Activated CD4-positive, alpha-beta T cell treated with anti-CD3 and anti-CD28 coated beads, Interleukin-10, Interleukin-2, amounts not matched to agents 100 ng/mL and 50 ng/mL, durations not matched to agents 16 hours and 8 hours (primary cell): ENCODE measurements at regions not wholly inside any gene's neighbourhood (a gene's known extent, or its start where the extent isn't known, plus 50 kb on each side); places are given as distances from the start of the nearest gene placed in this dataset.
A peak's percentile ranks its signal among the peaks of the same experiment; 100 is the strongest.
"Not testable (repeated sequence)": the region's sequence is repeated elsewhere in the genome, so short reads cannot be mapped to it uniquely, and the experiment has no call there.

Experiments
- DNase-seq: peaks from one replicate; pipeline ENCODE4 v3.0.0-alpha.2; 2020

DNA sequence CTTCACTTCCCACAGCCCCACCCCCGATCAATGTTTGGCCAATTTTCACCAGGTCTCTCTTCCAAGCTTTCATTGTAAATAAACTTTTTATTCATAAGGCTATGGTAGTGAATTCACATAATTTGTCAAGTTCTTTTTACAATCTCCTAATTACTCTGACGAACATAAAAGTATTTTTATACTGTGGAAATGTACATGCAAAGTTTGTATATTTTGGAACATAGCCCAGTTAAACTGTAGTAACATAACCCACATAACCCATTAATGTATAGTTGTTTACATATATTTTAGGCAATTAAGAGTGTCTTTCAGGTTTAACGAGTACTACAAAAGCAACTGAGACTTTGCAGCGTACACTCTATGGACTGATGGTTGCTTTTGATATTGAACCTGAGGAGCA lies 228.3 kb upstream of the ERBB4 start:
- no peak for DNase-seq

DNA sequence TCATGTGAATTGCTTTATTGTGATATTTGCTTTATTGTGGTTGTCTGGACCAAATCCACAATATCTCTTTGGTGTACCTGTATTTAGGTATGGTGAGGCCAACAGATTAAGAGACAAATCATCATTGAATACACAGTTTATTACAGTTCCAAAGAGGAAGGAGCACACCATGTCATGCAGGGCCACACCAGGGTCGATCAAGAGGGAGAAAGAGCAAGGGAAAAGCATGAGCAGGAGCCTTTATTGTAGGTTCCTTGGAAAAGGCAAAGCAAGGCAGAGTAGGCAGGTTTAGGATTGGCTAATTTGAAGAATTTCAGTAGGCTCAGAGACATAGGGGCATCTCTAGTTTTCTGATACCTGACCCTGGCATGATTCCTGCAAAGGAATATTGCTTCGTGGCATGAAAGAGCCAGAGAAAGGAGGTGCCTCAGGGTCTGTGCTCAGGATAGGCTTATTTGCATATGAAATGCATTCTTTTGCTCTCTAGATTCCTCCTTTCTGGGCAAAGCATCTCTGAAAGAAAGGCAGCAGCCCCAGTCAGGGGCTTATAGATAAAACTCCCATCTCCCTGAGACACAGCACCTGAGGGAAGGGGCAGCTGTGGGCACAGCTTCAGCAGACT lies 214.2 kb upstream of the ERBB4 start:
- DNase-seq = no peak

DNA sequence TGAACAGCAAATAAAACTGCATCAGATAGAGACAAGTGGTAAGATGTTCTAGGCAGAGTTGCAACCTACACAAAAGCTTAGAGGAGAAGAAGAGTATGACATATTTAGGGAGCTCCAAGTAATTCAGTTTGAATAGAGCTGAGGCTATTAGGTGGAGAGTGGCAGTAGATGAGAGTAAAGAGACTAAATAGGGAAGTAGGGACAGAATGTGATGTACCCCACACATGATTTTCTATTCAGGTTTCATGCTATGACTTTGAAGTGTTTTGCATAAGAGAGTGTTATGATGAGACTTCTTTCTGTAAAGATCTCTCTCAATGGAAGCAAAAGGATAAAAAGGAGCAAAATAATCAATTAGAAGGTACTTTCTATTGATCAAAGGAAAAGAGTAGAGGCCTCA lies 206.8 kb upstream of the ERBB4 start:
- no peak for DNase-seq

DNA sequence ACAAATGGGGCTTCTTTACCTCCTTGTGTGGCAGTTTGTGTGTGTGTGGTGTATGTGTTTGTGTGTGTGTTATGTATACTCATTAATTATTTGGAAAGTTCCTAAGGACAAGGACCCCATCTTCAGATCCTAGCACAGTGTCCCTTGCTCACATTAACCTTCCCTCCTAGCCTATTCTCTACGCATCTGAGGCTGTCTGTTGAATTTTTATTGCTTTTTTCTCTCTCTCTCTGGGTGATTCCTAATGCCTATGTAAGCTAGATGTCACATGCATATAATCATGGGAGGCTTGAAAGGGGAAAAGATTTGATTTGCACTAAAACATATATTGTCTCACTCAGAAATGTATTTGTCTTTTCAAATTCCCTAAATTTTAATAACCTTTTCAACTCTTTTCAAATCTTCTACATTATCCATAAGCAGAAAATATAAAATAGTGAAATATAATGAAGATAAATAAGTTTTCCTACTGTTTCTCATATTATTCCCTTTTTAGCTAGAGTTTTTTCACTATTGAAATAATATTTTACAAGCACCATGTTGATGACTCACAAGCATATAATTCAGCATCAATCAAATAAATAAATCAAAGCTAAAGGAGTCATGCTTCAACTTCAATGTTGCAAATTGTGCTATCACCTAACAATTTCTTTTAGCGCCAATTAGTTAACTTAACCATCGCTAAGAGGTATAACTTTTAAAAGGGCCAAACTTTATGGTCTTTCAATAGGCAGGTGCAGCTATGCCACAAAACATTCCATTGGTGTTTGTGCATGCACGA lies 199.0 kb upstream of the ERBB4 start:
- no peak for DNase-seq

DNA sequence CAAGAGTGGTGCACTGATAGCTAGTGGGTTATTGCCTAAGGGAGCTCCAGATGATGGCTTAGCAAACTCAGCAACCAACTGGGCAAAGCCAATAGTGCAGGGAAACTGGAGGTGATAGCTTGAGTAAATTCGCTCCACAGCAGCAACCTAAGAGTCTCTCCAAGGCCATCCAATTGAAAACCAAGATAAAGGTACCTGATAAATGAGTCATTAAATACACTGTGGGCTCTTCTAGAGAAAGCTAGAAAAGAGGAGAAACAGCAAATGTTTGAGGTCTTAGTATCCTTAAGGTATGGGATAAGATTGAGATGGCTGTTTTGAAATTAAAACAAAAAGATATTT lies 197.8 kb upstream of the ERBB4 start:
- DNase-seq = no peak

DNA sequence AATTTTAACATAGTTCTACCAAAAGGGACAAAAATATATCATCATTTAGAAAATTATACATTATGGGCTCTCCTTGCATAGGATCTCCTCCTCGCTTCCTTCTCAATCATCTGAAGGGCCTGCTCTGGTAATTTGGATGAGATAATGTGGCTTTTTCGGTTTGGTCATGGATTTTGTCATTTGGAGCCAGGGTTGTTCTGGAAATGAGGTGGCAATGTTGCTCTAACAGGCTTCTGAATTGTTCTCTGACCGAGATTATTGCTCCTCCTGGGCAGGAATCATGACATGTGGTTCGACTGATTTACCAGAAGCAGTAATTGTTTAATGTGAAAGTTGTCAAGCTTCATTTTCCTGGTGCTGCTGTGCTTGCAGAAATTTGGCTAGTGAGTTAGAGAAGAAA lies 194.7 kb upstream of the ERBB4 start:
- peak; percentile 65 for DNase-seq

DNA sequence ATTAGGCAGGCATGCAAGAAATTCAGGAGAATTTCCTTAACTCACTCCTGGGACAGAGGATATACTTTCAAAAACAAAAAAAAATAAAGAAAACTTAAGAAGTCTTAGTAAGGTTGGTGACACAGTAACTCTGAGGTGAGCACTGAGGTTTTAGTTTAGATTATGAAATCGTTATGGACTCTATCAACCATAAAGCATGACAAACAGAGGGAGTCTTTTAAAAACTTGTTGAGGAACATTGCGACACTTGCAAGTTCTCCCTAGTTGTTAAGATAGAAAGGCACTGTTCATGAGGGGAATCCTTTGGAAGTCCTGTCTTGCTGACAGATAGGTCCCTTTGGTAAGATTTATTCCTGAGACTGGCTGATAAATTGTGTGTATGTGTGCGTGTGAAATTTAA lies 194.3 kb upstream of the ERBB4 start:
- DNase-seq = no peak

DNA sequence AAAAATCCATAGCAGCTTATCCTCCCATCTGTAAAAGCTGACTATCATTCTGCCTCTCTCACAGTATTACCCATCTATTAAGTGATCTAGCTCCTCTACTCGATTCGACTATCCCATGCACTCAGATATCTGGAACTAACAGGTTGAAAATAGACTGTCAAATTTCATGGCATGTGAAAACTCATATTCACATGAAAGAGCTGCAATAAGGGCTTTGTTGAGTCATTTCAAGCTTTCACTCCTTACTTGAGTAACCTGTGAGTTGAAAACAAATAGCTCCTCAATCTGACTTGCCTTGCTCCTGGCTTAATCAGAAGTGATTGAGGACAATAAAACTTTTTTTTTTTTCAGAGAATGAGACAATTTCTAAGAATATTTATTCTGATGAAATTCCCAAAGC lies 192.4 kb upstream of the ERBB4 start:
- peak; percentile 75 for DNase-seq

DNA sequence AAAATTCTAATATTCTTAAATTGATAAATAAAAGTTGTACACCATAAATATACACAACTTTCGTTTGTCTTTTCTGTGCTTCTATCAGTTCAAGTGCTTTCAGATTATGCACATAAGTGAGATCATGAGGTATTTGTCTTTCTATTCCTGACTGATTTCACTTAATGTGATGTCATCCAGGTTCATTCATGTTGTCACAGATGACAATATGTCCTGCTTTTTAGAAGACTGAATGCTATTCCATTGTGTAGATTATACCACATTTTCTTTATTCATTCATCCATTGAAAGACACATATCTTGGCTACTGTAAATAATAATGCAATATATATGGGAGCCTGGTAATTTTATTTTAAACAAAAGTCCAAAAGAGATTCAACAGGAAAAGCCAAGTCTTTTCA lies 190.1 kb upstream of the ERBB4 start:
- DNase-seq = no peak

DNA sequence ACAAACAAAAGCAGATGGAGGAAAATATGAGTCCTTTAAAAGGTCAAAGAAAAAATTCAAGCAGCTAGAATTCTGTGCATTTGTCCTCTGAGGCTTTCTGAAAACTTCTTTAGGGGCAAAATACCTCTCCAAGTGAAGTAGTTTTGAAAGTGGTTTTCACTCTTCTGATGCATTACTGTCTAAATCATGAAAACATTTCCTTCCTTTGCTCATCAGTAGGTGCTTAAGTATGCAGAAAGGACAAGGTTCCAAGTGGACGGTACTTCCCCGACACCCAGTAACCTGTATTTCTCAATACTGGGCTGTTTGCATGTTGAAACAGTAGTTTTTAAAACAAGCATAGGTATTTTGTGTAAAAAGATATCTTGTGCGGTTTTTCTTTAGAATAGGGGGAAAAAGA lies 189.1 kb upstream of the ERBB4 start:
- DNase-seq = peak; percentile 42

DNA sequence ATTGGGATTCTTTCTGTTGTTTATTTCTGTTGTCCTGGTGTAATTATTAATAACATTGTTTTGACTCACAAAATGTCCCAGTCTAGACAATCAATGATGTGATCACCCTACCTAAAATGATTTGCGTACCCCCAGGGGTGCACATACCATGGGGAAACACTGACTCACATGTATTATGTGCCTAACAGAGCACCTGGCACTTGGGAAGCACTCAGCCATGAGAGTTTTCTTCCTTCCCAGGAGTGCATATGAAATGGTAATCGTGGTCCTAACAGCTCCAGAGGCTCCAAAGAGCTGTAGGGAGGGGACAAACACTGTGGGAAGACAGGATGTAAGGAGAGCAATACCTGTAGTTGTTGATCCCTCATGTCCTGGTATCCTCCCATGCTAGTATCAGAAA lies 187.8 kb upstream of the ERBB4 start:
- DNase-seq = no peak

DNA sequence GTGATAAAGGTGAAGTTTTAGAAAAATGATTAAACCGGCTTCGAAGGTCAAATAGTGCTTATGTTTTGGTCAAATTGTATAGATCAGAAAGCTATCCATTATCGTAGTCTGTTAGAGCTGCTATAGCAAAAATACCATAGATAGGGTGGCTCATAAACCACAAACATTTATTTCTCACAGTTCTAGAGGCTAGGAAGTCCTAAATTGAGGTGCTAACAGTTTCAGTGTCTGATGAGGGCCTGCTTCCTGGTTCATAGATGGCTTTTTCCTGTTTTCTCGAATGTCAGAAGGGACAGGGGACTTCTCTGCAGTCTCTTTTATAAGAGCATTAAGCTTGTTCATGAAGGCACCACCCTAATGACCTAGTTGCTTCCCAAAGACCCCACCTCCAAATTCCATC lies 186.6 kb upstream of the ERBB4 start:
- no peak for DNase-seq

DNA sequence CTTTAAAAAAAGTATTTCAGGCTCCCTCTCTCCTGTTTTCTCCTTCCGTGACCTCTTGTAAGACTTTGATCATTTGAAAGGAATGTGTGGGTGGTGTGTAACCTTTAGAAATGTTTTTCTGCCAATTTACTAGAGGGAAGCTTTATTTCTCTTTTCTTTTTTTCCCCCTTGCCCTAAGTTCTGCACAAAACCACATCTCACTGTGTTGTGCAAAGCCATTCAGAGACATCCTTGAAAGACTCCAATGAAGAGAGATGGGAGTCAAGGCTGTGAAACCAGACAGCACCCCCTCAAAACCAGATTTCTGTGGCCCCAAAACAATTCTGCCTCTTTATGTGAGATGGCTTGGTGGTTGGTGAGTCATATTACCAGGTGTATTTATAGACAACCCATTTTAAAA lies 184.6 kb upstream of the ERBB4 start:
- no peak for DNase-seq

DNA sequence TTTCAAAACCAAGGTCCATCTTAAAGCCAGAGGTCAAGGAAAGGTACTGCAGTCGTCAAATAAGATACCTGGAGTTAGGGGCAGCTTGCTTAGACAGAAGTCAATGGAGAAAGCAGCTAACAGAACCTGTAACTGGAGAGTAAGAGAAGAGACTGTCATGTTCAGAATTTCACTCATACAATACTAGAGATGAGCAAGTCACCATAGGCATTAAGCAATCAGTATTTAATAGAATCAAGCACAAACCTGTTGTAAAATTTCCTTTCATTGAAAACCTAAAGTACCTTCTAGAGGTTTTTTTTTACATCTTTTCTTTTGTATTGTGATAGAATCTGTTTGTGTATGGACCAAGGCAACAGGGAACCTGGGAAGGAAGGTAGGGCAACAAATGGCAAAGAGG lies 183.4 kb upstream of the ERBB4 start:
- no peak for DNase-seq

DNA sequence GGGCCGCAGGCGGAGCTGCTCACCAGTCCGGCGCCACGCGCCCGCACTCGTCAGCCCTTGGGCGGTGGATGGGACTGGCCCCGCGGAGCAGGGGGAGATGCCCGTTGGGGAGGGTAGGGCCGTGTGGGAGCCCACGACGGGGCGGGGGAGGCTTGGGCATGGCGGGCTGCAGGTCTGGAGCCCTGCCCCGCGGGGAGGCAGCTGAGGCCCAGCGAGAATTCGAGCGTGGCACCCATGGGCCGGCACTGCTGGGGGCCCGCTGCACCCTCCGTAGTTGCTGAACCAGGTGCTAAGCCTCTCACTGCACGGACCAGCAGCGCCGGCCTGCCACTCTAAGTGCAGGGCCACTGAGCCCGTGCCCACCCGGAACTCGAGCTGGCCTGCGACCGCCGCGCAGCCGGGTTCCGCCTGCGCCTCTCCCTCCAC lies 182.4 kb upstream of the ERBB4 start:
- no peak for DNase-seq

DNA sequence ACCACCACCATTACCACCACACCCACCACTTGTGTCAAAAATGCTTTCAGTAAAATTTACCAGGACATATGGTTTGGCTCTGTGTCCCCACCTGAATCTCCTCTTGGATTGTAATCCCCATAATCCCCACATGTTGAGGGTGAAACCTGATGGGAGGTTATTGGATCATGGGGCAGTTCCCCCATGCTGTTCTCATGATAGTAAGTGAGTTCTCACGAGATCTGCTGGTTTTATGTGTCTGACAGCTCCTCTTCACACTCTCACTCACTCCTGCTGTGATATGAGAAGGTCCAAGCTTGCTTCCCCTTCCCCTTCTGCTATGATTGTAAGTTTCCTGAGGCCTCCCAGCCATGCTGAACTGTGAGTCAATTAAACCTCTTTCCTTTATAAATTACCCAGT lies 176.8 kb upstream of the ERBB4 start:
- DNase-seq = not testable (repeated sequence)

DNA sequence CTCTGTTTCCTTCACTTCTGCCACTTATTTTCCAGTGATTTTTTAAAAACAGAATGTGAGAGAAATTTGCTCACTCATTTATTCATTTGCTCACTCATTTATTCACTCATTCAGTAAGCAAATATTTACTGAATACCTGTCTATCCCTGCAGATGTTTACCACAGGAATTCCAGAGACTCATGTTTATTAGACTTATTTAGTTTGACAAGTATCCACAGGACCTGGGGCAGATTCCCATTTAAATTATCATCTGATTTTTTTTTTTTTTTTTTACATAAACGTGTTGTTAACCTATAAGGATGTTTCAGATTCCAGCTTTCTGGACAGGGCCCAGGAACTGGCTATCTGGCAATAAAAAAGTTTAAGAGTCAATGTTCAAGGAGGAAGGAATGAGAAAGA lies 175.1 kb upstream of the ERBB4 start:
- no peak for DNase-seq

DNA sequence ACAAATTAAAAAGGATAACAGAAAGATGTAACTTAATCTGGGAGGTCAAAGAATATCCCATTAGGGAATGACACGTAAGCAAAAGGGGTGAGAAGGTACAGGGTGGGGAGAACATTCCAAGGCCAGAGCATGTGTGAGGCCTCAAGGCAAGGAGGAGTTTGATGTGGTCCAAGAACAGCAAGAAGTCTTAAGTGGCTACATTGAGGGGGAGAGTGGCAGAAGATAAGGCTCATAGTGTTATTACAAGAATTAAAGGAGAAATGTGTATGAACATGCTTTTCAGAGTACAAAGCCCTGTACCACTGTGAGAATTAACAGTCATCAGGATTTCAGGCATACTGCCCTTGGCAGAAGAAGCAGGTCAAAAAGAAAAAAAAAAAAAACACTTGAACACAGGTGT lies 174.4 kb upstream of the ERBB4 start:
- DNase-seq = no peak

DNA sequence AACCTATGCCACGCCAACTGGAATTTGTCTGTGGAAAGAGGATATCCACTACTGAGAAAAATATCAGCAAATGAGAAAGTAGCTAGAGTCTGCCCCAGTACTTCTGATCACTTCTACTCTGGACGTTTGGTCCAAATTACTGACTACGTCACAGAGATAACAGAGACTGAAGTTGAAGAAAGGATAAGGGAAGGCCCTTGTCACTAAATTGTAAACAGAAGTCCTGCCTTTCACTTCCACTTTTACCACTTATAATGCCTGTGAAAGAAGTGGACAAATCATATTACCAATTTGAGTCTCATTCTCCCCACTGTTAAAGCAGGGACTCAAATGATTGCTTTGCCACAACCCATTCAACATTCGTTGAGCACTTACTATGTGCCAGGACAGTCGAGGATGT lies 173.9 kb upstream of the ERBB4 start:
- no peak for DNase-seq

DNA sequence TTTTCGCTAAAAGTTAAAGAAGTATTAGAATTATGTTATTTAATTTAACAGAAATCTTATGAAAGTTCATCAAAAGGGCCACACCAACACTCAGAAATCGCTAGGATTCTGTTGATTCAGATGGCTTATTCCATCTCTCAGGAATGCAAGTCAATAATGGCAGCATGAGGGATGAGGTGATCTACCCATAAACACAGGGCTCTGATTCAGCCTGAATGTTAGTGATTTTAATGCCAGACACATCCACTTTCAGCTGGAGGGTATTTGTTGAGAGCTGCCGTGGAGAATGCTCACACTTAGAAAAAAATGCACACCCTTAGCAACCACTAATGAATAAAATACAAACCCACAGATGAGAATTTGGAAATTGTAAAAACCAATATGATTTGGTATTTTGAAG lies 173.3 kb upstream of the ERBB4 start:
- no peak for DNase-seq

DNA sequence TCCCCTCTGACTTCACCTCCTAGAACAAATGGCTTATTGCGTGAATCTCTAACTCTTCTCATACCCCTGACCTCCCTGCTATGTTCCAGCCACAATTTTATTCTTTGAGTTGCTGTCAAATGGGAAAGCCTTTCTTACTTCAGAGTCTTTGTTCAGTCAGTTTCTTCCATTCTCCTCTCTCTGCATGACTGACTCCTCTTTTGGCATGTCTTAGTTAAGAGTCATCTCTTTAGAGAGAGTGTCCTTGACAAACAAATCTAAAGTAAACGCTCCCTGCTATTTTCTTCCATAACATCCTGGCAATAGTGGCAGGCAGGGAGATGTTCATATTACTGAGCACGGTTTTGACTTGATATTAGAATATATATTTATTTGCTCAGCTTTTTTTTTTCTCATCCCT lies 170.7 kb upstream of the ERBB4 start:
- no peak for DNase-seq

DNA sequence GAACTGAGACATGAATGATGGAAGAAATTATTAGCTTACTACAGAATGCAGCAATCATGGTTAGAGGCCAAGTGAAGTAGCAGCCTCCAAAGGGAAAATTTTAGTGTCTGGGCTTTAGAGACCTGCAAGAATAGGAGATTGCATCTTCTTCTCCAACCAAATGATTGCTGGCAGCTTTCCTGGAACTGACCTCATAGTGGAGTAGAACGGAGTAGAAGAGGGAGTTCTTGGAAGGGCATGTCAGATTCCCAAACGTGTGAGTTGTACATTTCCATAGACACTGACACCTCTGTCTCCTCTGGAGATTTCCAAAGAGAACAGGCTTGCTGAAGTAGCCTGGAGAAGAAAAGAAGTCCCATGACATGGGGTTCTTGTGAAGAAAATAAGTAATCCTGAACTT lies 169.8 kb upstream of the ERBB4 start:
- no peak for DNase-seq

DNA sequence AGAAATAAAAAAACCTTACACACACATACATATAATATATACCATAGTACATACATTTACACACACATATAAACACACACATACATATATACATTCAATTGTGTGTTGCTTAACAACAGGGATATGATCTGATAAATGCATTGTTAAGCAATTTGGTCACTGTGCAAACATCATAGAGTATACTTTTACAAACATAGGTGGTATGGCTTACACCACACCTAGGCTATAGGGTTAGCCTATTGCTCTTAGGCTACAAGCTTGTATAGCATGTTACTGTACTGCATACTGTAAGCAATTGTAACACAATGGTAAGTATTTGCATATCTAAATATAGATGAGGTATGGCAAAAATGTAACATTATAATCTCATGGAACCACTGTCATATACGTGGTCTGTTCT lies 156.8 kb upstream of the ERBB4 start:
- DNase-seq = no peak

DNA sequence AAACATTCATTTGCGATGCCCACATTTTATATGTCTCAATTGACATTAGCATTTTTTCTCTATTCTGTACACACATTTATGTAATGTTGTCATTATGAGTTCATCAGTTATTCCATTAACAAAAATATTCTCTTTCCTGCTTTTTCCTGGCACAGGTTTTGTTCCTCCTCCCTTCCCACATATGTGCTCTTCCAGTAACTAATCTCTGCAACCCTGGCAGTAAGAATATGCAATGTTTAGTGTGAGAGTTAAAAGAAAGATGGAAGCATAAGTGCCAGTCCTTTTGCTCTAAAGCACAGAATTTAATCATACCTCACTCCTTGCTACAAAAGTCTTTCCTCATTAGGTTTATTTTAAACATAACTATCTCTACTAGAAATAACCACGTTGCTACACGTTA lies 155.8 kb upstream of the ERBB4 start:
- DNase-seq = no peak

DNA sequence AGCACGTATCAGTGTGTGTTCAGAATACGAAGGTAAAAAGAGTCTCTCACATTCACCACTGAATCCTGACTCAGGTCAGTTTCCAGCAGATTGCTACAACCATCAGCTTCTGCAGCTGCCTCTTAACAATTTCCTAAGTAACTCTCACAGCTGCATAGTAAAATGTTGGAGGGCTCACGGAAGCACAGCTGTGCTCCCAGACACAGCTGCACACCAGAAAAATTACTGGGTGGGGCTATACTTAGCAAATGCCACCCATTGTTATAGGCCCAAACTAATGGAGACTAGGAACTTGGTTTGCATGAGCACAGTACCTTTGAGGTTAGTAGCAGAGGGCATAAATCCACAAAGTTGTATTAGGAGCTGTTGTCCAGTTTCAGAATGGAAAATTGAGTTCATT lies 153.9 kb upstream of the ERBB4 start:
- no peak for DNase-seq
